Inferior parietal cortex (tissue), 1 donor: ENCODE measurements at regions not wholly inside any gene's neighbourhood (a gene's known extent, or its start where the extent isn't known, plus 50 kb on each side); places are given as distances from the start of the nearest gene placed in this dataset.

ENCODE experiments used
- DNase-seq: peaks from one replicate; pipeline ENCODE4 v3.0.0-alpha.2; 2016; ENCODE audit errors: extremely low spot score

- DNase-seq: no peak
Observed at GRCh38 chr4:108331905-108332632, 163.3 kb upstream of the LEF1 start.

DNA sequence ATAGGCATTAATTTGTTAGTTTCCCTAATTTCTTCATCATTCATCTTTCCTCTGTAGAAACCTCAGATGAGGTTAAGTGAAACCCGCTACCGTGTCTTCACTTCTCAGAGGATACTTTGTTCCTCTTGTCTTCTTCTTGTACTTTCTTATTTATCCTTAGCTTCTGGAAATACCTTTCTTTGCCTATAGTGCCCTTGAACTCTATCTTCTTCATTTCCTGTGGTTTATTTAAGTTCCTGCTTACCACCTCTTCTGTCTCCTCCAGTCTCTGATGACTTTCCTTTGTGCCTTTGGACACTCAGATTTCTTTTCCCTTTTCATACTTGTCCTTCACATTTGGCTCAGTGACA, 159.6 kb upstream of the LEF1 start:
- DNase-seq: no peak

DNA sequence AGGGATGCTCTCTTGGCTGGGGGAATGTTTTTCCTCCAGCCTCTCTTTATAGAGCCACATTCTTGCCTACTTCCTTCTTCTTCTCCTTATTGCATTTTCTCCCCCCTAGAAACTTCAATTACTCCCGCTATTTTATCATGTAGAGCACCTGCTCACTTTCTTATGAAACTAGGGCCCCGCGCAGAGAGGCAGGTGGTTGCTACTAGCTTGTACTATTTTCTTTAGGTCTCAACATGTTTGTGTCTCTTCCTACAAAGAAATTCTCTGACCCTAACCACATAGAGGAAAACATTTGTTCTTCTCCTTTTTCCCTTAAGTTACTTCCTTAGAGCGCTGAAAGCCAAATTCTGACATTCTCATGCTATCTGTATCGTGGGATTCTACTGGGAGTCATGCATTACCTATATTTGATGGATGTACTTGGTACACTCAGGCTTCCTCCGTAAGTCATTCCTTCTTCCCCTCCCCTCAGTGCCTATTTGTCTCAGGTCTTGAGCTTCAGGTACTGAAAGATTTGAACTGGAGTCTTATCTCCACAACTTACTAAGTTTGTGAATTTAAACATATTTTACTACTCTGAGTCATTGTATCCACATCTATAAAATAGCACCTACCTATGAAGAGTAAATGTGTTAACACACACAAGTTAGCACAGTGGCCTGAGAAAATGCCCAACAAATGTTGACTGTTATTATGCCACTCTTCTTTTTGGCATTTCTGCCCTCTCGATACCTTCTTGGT, 159.1 kb upstream of the LEF1 start:
- DNase-seq: no peak

DNA sequence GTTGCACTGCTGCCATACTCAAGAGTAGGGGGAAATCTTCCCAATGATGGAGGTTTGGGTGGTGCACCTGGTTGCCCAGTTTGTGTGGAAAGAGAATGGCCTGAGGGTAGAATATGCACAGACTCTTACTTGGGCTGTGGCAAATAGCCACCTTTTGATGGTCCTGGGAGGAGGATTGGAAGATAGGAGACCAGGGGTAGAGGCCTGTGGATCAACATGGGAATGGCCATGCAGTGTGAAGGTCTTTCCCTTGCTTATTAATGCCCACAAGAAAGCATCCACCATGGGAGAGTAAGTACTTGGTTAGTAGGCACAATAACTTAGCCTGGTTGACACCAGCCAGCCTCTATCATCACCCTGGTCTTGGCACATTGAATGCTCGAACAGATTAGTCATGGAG, 156.8 kb upstream of the LEF1 start:
- DNase-seq: no peak

DNA sequence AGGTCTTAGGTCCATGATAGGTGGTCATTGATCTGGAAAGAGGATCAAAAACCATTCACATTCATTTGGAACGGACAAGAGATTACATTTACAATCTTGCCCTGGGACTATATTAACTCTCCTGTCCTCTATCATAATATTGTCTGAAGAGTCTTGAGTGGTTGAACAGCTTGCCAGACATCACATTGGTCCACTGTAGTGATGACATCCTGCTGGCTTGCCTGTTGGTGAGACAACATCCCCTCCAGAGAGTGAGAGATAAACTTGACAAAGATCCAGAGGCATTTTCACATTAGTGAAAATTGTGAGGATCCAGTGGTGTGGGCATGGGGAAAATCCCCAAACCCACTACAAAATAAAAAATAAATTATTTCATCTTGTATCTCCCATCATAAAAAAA, 155.7 kb upstream of the LEF1 start:
- no peak for DNase-seq

GRCh38 chr4:108322497-108322896, 153.8 kb upstream of the LEF1 start:
- no peak for DNase-seq

DNA sequence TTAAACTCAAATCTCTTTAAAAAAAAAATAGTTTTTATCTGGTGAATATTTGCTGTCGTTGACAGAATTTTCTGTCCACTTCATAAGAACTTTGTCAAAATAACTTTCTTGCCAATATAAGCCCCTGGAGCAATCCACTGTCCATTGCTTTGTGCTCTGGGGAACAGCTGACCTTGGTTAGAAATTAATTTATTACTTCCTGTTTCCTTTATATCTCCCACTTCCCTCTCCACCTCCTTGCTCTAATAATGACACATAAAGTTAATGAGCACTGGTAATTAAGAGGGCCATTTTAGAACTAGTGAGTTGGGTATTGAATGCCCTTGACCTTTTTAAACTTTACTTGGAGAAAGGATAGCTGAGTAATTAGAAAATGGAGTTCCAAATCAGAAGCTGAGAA, 151.3 kb upstream of the LEF1 start:
- no peak for DNase-seq

DNA sequence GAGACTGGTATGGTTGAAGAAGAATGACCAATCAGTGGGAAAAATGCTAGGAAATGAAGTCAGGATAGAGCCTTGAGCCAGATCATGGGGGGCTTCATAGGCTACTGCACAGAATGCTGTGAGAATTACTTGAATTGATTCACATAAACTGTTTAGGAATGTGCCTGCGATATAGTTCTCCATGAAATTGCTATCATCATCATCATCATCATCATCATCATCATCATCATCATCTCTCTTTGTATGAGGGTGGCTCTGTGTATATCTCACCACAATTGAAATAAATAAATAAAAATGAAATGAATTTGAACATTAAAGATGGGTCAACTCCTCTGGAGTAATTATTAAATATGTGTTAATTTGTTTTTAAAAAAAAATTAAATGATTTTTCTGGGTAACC, 148.6 kb upstream of the LEF1 start:
- DNase-seq: no peak

GRCh38 chr4:108315694-108316093, 147.0 kb upstream of the LEF1 start:
- DNase-seq: no peak

GRCh38 chr4:108314900-108315589, 146.3 kb upstream of the LEF1 start:
- no peak for DNase-seq

GRCh38 chr4:108313546-108314339, 145.0 kb upstream of the LEF1 start:
- no peak for DNase-seq

DNA sequence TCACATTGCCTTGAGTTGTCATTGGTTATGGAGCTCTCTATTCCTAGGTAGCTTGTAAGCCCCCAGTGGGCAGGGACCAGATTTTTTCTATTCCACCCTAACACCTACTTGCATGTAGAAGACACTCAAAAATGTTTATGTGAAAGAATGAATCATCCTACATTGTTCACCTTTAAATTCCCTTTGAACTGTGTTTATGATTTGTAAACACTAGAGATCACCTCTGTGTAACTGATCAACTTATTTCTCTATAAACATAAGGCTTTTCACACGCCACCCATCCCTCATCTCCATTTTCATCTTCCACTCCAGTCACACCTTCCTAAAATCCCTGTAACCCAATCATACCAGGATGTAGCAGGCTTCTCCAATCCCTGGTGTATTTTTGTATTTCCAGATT, 142.6 kb upstream of the LEF1 start:
- no peak for DNase-seq

- DNase-seq: no peak
Observed at GRCh38 chr4:108303488-108304177, 134.9 kb upstream of the LEF1 start.

DNA sequence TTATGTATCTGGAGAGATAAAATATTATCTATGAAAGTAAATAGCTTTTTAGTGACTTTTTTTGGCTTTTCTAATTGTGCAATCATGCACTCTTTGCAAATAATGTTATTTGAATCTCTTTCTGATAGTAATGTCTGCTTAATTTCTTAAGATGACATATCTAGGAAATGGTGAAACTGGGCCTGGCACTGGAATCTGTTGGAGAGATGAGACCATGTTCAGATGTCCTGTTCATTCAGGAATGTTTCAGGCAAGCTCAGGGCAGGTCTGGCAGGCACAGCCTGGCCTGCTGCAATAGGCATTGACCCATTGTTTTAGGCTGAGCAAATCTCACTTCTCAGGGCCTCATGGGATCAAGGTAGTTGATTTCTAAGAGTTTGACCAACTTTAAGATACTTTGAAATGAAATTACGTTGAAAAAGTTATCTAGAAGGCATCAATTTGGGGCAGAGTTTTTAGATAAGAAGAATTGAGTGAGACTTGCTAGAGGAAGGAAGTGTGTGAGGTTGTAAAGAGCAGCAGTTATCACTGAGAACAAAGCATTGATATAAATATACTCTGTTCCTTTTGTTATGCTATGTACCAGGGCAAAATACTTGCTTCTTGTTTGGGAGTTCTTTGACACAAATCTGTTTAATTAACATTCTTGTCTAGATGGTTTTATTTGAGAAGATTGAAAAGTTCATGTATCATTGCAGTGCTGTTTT, 133.0 kb upstream of the LEF1 start:
- DNase-seq: no peak

- DNase-seq: no peak
Observed at GRCh38 chr4:108297605-108298004, 128.9 kb upstream of the LEF1 start.

- DNase-seq: no peak
Observed at GRCh38 chr4:108292229-108292628, 123.5 kb upstream of the LEF1 start.

GRCh38 chr4:108291137-108291536, 122.4 kb upstream of the LEF1 start:
- no peak for DNase-seq

GRCh38 chr4:108287834-108288413, 119.2 kb upstream of the LEF1 start:
- no peak for DNase-seq

- no peak for DNase-seq
Observed at GRCh38 chr4:108280072-108280471, 111.3 kb upstream of the LEF1 start.

GRCh38 chr4:108276690-108277089, 108.0 kb upstream of the LEF1 start:
- DNase-seq: no peak

GRCh38 chr4:108272986-108273385, 104.3 kb upstream of the LEF1 start:
- DNase-seq: no peak
